ENCODE measurements at regions not wholly inside any gene's neighbourhood (a gene's known extent, or its start where the extent isn't known, plus 50 kb on each side); places are given as distances from the start of the nearest gene placed in this dataset.

GRCh38 chr4:52377563-52377962, 281.5 kb downstream of the USP46 start:
- Mint-ChIP-seq H3K27ac (no peak overlapping the region), H3K9me3 (0 out of 2 replicates have a peak, but pooled peaks cover 8% of the 10 kb centered on the region), H3K36me3 (no peaks in the 10 kb centered on the region), H3K4me1 (peaks cover 14% of the 10 kb centered on the region), H3K4me3 (no peak overlapping the region), H3K27me3 (ENCODE audit: low read depth) (no peaks in the 10 kb centered on the region)
- ChIA-PET CTCF (interaction anchor here (0.6 to 2.3 kb wide), 3 partner anchors 9 to 335 kb away, joined by 3 to 8 read pairs (median 4); no protein-coding TSS in a partner anchor), POLR2A (no interaction called here)
- DNase-seq (ENCODE audit: low spot score) = peak; percentile 35
- ATAC-seq = peak; percentile 43
- TF ChIP-seq ZNF423 (CRISPR knock-in tag; IDR thresholded peaks at IDR 0.05) = peak; percentile 45
- TF ChIP-seq PREB (CRISPR knock-in tag; IDR thresholded peaks at IDR 0.05; ENCODE audit: borderline replicate concordance) = no peak
- 0 out of 2 replicates have a peak, but pooled peaks have one; percentile 39 for TF ChIP-seq ZNF281 (CRISPR knock-in tag; IDR thresholded peaks at IDR 0.05)

GRCh38 chr4:52407545-52407944, 251.6 kb downstream of the USP46 start:
- DNase-seq (ENCODE audit: low spot score) = no peak
- ATAC-seq = no peak
- no peaks in the 10 kb centered on the region for H3K4me1 Mint-ChIP-seq
- H3K36me3 Mint-ChIP-seq = peaks cover 21% of the 10 kb centered on the region
- H3K9me3 Mint-ChIP-seq = peaks cover 26% of the 10 kb centered on the region
- no peak overlapping the region for H3K27ac Mint-ChIP-seq
- POLR2A ChIA-PET = no interaction called here
- H3K4me3 Mint-ChIP-seq = no peak overlapping the region
- CTCF ChIA-PET = no interaction called here
- TF ChIP-seq PRRX2 (CRISPR knock-in tag; IDR thresholded peaks at IDR 0.05) = no peak
- no peak for TF ChIP-seq HMGXB4 (CRISPR knock-in tag; IDR thresholded peaks at IDR 0.05)
- TF ChIP-seq AFF4 (CRISPR knock-in tag; IDR thresholded peaks at IDR 0.05; ENCODE audit: borderline replicate concordance) = no peak
- TF ChIP-seq, protein P1, sequence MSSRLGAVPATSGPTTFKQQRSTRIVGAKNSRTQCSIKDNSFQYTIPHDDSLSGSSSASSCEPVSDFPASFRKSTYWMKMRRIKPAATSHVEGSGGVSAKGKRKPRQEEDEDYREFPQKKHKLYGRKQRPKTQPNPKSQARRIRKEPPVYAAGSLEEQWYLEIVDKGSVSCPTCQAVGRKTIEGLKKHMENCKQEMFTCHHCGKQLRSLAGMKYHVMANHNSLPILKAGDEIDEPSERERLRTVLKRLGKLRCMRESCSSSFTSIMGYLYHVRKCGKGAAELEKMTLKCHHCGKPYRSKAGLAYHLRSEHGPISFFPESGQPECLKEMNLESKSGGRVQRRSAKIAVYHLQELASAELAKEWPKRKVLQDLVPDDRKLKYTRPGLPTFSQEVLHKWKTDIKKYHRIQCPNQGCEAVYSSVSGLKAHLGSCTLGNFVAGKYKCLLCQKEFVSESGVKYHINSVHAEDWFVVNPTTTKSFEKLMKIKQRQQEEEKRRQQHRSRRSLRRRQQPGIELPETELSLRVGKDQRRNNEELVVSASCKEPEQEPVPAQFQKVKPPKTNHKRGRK (CRISPR knock-in tag; IDR thresholded peaks at IDR 0.05; ENCODE audit: borderline replicate concordance) = no peak
- no peak for TF ChIP-seq ZNF423 (CRISPR knock-in tag; IDR thresholded peaks at IDR 0.05)
- TF ChIP-seq ARID4B (CRISPR knock-in tag; IDR thresholded peaks at IDR 0.05; ENCODE audit: borderline replicate concordance) = no peak
- TF ChIP-seq, protein P2, sequence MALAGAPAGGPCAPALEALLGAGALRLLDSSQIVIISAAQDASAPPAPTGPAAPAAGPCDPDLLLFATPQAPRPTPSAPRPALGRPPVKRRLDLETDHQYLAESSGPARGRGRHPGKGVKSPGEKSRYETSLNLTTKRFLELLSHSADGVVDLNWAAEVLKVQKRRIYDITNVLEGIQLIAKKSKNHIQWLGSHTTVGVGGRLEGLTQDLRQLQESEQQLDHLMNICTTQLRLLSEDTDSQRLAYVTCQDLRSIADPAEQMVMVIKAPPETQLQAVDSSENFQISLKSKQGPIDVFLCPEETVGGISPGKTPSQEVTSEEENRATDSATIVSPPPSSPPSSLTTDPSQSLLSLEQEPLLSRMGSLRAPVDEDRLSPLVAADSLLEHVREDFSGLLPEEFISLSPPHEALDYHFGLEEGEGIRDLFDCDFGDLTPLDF (CRISPR knock-in tag; IDR thresholded peaks at IDR 0.05) = no peak
- no peak for TF ChIP-seq ZNF219 (CRISPR knock-in tag; IDR thresholded peaks at IDR 0.05; ENCODE audit: borderline replicate concordance)
- TF ChIP-seq CTCF (IDR thresholded peaks at IDR 0.05) = no peak
- H3K27me3 Mint-ChIP-seq (ENCODE audit: low read depth) = no peaks in the 10 kb centered on the region
